ENCODE measurements at regions not wholly inside any gene's neighbourhood (a gene's known extent, or its start where the extent isn't known, plus 50 kb on each side); places are given as distances from the start of the nearest gene placed in this dataset.

GRCh38 chr11:15725246-15725645, 610.5 kb downstream of the INSC start:
- in situ Hi-C loops (cut with HindIII; ENCODE audit: low pct_unique_long_range_greater_than_20kb, low sequenced_read_pairs) = no loop called here
- TF ChIP-seq JUND (IDR thresholded peaks at IDR 0.05; ENCODE audit: low read depth) = no peak
- DNase-seq (ENCODE audit: low read depth in 1 of 2, low spot score in 1 of 2) = no peak

- in situ Hi-C loops (cut with HindIII; ENCODE audit: low pct_unique_long_range_greater_than_20kb, low sequenced_read_pairs) = no loop called here
- TF ChIP-seq JUND (IDR thresholded peaks at IDR 0.05; ENCODE audit: low read depth) = no peak
Measured at GRCh38 chr11:15726221-15726746, 611.6 kb downstream of the INSC start.

GRCh38 chr11:15726893-15727519, 612.3 kb downstream of the INSC start:
- in situ Hi-C loops (cut with HindIII; ENCODE audit: low pct_unique_long_range_greater_than_20kb, low sequenced_read_pairs) = no loop called here
- DNase-seq (ENCODE audit: low read depth in 1 of 2, low spot score in 1 of 2) = no peak
- TF ChIP-seq JUND (IDR thresholded peaks at IDR 0.05; ENCODE audit: low read depth) = no peak

More at GRCh38 chr11:15726221-15726746, 611.6 kb downstream of the INSC start:
- no peak for DNase-seq (ENCODE audit: low read depth in 1 of 2, low spot score in 1 of 2)

- DNase-seq (ENCODE audit: low read depth in 1 of 2, low spot score in 1 of 2) = no peak
- TF ChIP-seq JUND (IDR thresholded peaks at IDR 0.05; ENCODE audit: low read depth) = no peak
- in situ Hi-C loops (cut with HindIII; ENCODE audit: low pct_unique_long_range_greater_than_20kb, low sequenced_read_pairs) = no loop called here
Measured at GRCh38 chr11:15727520-15727914, 612.8 kb downstream of the INSC start.

GRCh38 chr11:15728207-15728606, 613.5 kb downstream of the INSC start:
- TF ChIP-seq JUND (IDR thresholded peaks at IDR 0.05; ENCODE audit: low read depth) = no peak
- DNase-seq (ENCODE audit: low read depth in 1 of 2, low spot score in 1 of 2) = no peak
- in situ Hi-C loops (cut with HindIII; ENCODE audit: low pct_unique_long_range_greater_than_20kb, low sequenced_read_pairs) = no loop called here

GRCh38 chr11:15730263-15730994, 615.7 kb downstream of the INSC start:
- in situ Hi-C loops (cut with HindIII; ENCODE audit: low pct_unique_long_range_greater_than_20kb, low sequenced_read_pairs) = no loop called here
- no peak for TF ChIP-seq JUND (IDR thresholded peaks at IDR 0.05; ENCODE audit: low read depth)
- no peak for DNase-seq (ENCODE audit: low read depth in 1 of 2, low spot score in 1 of 2)

- in situ Hi-C loops (cut with HindIII; ENCODE audit: low pct_unique_long_range_greater_than_20kb, low sequenced_read_pairs) = no loop called here
- TF ChIP-seq JUND (IDR thresholded peaks at IDR 0.05; ENCODE audit: low read depth) = no peak
- no peak for DNase-seq (ENCODE audit: low read depth in 1 of 2, low spot score in 1 of 2)
Measured at GRCh38 chr11:15730995-15731385, 616.3 kb downstream of the INSC start.

- in situ Hi-C loops (cut with HindIII; ENCODE audit: low pct_unique_long_range_greater_than_20kb, low sequenced_read_pairs) = no loop called here
- TF ChIP-seq JUND (IDR thresholded peaks at IDR 0.05; ENCODE audit: low read depth) = no peak
Measured at GRCh38 chr11:15735706-15736105, 620.6 kb downstream of the SOX6 start.

GRCh38 chr11:15737320-15737719, 619.0 kb downstream of the SOX6 start:
- in situ Hi-C loops (cut with HindIII; ENCODE audit: low pct_unique_long_range_greater_than_20kb, low sequenced_read_pairs) = no loop called here
- TF ChIP-seq JUND (IDR thresholded peaks at IDR 0.05; ENCODE audit: low read depth) = no peak
- no peak for DNase-seq (ENCODE audit: low read depth in 1 of 2, low spot score in 1 of 2)

More at GRCh38 chr11:15735706-15736105, 620.6 kb downstream of the SOX6 start:
- DNase-seq (ENCODE audit: low read depth in 1 of 2, low spot score in 1 of 2) = no peak

- DNase-seq (ENCODE audit: low read depth in 1 of 2, low spot score in 1 of 2) = no peak
- in situ Hi-C loops (cut with HindIII; ENCODE audit: low pct_unique_long_range_greater_than_20kb, low sequenced_read_pairs) = no loop called here
- TF ChIP-seq JUND (IDR thresholded peaks at IDR 0.05; ENCODE audit: low read depth) = no peak
Measured at GRCh38 chr11:15738931-15739330, 617.4 kb downstream of the SOX6 start.

GRCh38 chr11:15742626-15743519, 613.5 kb downstream of the SOX6 start:
- no peak for TF ChIP-seq JUND (IDR thresholded peaks at IDR 0.05; ENCODE audit: low read depth)
- DNase-seq (ENCODE audit: low read depth in 1 of 2, low spot score in 1 of 2) = no peak
- in situ Hi-C loops (cut with HindIII; ENCODE audit: low pct_unique_long_range_greater_than_20kb, low sequenced_read_pairs) = no loop called here

- in situ Hi-C loops (cut with HindIII; ENCODE audit: low pct_unique_long_range_greater_than_20kb, low sequenced_read_pairs) = no loop called here
- no peak for TF ChIP-seq JUND (IDR thresholded peaks at IDR 0.05; ENCODE audit: low read depth)
- no peak for DNase-seq (ENCODE audit: low read depth in 1 of 2, low spot score in 1 of 2)
Measured at GRCh38 chr11:15744693-15745092, 611.7 kb downstream of the SOX6 start.
